Activated CD4-positive, alpha-beta T cell treated with anti-CD3 and anti-CD28 coated beads, Interleukin-2, Interleukin-6, amounts not matched to agents 100 ng/mL and 50 ng/mL, durations not matched to agents 16 hours and 8 hours (primary cell): ENCODE measurements at regions not wholly inside any gene's neighbourhood (a gene's known extent, or its start where the extent isn't known, plus 50 kb on each side); places are given as distances from the start of the nearest gene placed in this dataset.

ENCODE experiments used
- DNase-seq: peaks from one replicate; pipeline ENCODE4 v3.0.0-alpha.2; 2020

- DNase-seq, result no peak
Measured at GRCh38 chr12:115626210-115626609, 651.3 kb downstream of the MED13L start.

GRCh38 chr12:115623764-115624334 lies 653.6 kb downstream of the MED13L start:
- no peak for DNase-seq

GRCh38 chr12:115623275-115623674 lies 654.2 kb downstream of the MED13L start:
- DNase-seq, result no peak

DNA sequence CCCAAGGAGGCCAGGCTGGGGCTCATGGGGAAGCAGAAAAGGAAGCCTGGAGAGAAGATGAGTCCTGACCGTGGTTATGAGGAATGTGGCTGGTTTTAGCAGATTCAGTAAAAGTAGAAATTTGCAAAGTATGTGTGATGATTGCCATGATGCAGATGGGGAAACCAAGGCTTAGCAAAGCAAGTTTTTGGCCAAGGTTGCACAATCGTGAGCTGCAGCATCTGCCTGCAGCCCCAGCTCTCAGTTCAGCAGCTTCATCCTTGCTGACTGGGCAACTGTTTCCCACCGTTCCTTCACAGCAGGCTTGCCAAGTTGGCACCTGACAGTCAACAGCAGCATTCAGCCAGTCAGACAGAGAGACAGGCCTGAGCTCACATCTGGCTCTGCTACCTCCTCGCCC lies 656.7 kb downstream of the MED13L start:
- no peak for DNase-seq

- no peak for DNase-seq
Measured at GRCh38 chr12:115619889-115620288, 657.6 kb downstream of the MED13L start.

DNA sequence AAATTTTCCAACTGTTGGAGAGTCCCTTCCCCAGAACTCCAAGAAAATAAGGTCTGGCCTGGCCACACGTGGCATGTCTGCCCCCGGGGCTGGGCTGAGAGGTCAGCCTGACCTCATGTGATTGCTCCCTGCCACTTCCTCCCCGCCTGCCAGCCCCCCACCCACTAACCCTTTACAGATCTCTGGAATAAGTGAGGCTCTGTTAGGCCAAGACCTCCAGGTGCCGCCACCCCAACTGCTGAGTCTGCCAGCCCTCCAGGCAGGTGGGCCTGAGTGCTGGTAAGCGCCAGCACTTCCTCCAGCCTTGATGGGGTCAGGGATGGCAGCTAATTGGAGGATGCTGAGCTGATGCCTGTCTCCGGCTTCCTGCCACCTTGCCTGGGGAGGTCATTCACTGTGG lies 658.4 kb downstream of the MED13L start:
- no peak for DNase-seq

DNA sequence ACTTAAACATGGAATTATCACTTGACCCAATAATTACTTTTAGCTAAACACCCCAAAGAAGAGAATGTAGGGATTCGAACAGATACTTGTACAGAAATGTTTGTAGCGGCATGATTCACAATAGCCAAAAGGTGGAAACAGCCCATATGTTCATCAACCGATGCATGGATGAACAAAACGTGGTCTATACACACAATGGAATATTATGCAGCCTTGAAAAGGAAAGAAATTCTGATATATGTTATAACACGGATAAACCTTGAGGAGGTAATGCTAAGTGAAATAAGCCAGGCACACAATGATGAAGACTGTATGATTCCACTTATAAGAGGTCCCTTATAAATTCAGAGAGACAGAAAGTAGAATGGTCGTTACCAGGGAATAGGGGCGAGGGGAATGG lies 659.4 kb downstream of the MED13L start:
- no peak for DNase-seq

GRCh38 chr12:115617391-115617790 lies 660.1 kb downstream of the MED13L start:
- no peak for DNase-seq

DNA sequence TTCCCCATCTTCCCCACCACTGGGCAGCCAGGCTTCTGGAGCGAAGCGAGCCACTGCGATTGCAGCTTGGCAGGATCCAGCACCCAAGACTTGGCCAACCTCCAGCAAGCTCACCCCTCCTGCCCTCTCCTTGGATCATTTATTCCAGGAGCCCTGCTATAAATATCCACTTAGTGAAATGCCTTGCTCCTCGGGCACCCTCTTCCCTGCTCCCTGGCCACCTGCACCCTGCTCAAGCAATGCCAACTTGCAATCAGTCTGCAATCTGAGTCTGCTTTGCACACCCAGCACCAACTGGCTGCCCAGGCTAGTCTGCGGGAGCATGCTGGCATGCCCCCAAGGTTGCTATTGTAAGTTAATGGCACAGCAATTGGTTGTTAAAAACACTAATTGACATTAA lies 666.0 kb downstream of the MED13L start:
- no peak for DNase-seq

DNA sequence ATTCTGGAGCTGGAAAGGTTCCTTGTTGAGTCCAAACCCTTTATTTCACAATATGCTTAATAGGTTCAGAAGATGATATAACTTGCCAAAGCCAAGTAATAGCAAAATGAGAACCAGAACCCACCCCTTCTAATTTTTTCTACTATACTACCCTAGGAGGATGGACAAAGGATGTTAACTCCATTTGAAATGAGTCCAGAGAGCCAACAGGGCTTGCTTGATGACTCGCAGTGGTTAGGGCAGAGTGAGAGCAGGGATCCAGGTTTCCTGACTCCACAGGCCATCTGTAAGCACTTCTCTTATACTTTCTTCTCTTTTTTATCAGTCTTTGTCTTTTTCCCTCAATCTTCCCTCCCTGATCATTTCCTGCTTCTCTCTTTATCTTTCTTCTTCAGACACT lies 668.1 kb downstream of the MED13L start:
- no peak for DNase-seq

DNA sequence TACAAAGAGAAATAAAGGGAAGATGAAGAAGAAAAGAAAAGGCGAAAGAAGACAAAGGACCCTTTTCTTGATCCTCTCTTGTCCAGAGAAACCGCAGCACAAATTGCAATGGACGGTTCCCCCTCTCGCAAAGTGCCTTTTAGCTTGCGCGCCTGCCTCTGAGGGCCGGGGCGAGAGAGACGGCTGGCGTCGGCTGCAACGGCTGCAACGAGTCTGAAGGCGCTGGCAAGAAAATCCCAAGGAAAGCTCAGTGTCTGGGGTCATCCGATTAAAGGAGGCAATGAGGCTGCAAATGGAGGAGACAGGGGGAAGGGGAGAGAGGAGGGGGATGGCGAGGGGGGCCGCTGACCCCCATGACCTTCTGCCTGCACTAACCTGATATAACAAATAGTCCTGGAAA lies 671.5 kb downstream of the MED13L start:
- no peak for DNase-seq

DNA sequence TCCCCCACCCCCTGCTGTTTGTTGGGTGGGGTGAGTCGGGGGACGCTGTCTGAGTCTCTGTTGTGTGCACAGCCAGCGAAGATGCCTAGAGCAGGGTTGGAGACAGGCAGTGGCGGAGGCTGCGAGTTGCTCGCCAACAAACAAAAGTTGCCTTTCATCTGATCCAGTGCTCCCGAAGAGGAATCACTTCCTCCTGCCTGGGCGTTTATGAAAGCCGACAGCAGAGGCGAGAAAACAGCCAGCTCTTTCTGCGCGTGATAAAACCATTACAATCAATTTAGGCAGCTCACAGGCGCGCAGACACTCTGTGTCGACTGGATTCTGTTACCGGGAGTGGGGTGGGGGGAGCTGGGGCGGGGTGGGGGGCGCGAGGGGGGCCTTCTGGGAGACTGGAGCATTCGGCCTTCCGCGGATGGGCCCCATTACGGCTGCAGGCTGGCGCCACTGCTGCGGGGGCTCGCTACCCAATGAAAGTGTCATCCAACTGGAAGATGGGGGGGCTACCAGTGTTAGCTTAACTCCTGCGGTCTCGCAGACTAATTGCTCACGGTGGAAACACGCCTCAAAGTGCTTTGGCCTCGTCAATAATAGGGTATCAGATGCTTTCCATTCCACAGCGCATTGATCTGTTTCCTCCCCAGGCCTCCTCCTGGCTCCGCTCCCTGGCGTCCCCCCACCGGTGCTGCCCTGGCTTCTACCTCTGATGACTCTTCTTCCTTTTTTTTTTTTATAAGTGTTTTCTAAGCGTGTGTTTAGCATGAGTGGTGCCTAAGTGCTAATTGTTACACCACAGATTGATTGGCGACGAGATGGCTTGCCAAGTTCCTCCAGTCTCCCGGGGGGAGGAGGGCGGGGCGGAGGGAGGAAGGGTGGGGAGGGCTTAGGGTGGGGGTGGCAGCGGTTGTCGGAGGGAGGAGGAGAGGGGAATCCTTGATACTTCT lies 678.4 kb downstream of the MED13L start:
- DNase-seq, result no peak

DNA sequence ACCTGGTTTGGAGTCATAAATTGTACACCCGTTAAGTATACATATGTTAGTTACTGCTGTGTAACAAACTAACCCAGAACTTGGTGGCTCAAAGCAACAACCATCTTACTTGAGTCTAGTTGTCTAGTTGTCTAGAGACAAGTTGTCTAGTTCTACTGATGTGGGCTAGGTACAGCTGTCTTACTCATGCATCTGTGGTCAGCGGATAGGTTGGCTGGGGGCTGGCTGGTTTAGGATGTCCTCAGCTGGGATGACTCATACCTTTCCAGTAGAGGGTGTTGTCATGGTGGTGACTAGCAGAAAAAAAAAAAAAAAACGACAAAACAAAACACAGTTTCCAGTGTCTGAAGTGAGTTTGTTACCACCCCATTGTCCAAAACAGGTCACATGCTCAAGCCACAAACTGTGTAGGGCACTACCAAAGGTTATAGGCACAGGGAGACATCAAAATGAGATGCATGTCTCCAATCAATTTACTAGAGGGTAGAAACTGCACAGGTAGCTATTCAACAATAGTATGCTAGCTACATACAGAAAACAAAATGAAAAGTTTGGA lies 680.3 kb downstream of the MED13L start:
- DNase-seq, result peak; percentile 28

- DNase-seq, result no peak
Measured at GRCh38 chr12:115588131-115588530, 689.4 kb downstream of the MED13L start.

DNA sequence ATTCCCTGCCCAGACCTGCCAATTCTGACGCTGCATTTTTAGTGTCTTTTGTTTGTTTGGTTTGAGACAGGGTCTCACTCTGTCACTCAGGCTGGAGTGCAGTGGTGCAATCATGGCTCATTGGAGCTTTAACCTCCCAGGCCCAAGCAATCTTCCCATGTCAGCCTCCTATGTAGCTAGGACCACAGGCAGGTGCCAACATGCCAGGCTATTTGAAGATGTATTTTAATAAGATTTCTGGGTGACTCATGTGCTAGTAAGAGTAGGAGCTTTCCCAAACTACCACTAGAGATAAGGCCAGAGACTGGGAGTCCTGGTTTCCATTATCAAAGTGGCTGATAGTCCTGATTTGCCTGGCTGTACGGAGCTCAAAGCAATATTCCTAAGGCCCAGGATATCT lies 693.3 kb downstream of the MED13L start:
- DNase-seq, result no peak

GRCh38 chr12:115583591-115583990 lies 693.9 kb downstream of the MED13L start:
- no peak for DNase-seq

GRCh38 chr12:115577401-115577800 lies 700.1 kb downstream of the MED13L start:
- no peak for DNase-seq

GRCh38 chr12:115574826-115575225 lies 702.7 kb downstream of the MED13L start:
- DNase-seq, result no peak

- DNase-seq, result no peak
Measured at GRCh38 chr12:115572440-115572839, 705.1 kb downstream of the MED13L start.

DNA sequence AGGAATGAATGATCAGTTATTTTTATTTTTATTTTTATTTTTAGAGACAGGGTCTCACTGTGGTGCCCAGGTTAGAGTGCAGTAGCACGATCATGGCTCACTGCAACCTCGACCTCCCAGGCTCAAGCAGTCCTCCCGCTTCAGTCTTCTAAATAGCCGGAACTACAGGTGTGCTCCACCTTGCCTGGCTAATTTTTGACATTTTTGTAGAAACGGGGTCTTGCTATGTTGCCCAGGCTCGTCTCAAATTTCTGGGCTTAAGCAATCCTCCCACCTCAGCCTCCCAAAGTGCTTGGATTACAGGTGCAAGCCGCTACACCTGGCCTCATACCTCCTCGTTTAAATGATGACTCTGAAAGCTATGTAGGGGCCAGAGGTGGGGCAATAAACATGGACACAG lies 706.0 kb downstream of the MED13L start:
- DNase-seq, result no peak

DNA sequence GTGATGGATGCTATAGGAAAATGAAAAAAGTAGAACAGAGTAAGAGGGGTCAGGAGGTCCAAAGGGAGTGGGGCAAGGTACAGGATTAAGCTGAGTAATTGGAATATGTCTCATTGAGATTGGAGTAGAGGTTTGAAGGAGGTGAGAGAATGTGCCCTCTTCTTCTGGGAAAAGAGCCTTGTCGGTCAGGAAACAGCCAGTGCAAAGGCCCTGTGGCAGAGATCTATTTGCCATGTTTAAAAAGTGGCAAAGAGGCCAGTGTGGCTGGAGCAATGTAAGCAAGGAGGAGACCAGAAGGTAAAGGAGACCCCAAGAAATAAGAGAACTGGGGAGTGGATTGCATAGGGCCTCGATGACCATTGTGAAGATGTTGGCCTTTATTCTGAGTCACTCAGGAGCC lies 706.5 kb downstream of the MED13L start:
- no peak for DNase-seq

GRCh38 chr12:115570069-115570777 lies 707.3 kb downstream of the MED13L start:
- DNase-seq, result no peak

DNA sequence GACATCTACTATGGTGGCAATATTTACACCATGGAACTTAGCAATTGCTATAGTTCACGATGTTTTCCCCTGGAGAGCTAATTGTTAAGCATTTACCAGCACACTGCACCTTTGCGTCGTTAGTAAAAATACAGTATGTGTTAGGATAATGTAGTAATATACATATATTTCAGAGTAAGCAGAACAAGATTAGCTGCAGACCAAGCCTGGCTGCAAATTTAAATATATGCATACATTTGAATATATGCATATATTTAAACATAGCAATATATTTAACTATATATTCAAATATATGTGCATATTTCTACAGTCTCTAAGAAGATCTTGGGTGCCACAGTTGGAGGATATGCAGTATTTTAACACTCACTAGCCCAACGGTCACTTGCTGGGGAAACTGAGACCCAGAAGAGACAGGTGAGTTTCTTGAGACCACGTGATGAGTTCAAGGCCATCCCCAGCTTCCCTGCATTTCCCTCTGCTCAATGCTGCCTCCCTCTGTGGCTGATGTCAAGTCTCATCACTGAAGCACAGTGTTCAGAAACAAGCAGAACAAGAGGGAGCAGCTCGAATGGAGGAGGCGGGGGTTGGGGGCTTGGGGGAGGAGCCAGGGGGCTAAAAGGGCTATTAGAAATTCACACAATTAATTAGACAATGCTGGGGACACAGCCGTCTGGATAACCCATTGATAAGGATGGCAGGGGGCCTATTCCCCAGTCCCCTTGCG lies 708.0 kb downstream of the MED13L start:
- no peak for DNase-seq
